Stimulated activated CD8-positive, alpha-beta memory T cell treated with anti-CD3 and anti-CD28 coated beads, Interleukin-15, amount 100 ng/mL, for 4 hours (primary cell): ENCODE measurements at regions not wholly inside any gene's neighbourhood (a gene's known extent, or its start where the extent isn't known, plus 50 kb on each side); places are given as distances from the start of the nearest gene placed in this dataset.
"Not testable (repeated sequence)": the region's sequence is repeated elsewhere in the genome, so short reads cannot be mapped to it uniquely, and the experiment has no call there.

Experiments
- DNase-seq, 2 donors: peaks; one replicate each; pipeline ENCODE4 v3.0.0-alpha.2; 2020; ENCODE audit warnings: low read depth in 2 of 2

- no peak for DNase-seq
These were observed 86.3 kb upstream of the PHLPP1 start for GRCh38 chr18:62629031-62629430.

GRCh38 chr18:62631173-62631572, 84.2 kb upstream of the PHLPP1 start:
- DNase-seq: no peak

- DNase-seq: no peak
These were observed 82.4 kb upstream of the PHLPP1 start for GRCh38 chr18:62632788-62633455.

GRCh38 chr18:62634458-62634857, 80.9 kb upstream of the PHLPP1 start:
- no peak for DNase-seq

GRCh38 chr18:62634979-62635630, 80.2 kb upstream of the PHLPP1 start:
- no peak for DNase-seq

- no peak for DNase-seq
These were observed 77.9 kb upstream of the PHLPP1 start for GRCh38 chr18:62637403-62637802.

GRCh38 chr18:62637807-62638687, 77.3 kb upstream of the PHLPP1 start:
- peak in 1 of 2 donors; percentile 20 for DNase-seq

- DNase-seq: no peak
These were observed 72.2 kb upstream of the PHLPP1 start for GRCh38 chr18:62643181-62643580.

GRCh38 chr18:62644773-62645172, 70.6 kb upstream of the PHLPP1 start:
- DNase-seq: no peak

- DNase-seq: no peak
These were observed 68.2 kb upstream of the PHLPP1 start for GRCh38 chr18:62647179-62647578.

GRCh38 chr18:62648045-62648678, 67.2 kb upstream of the PHLPP1 start:
- DNase-seq: no peak

- no peak for DNase-seq
These were observed 63.9 kb upstream of the PHLPP1 start for GRCh38 chr18:62651276-62652056.

GRCh38 chr18:62652057-62652629, 63.2 kb upstream of the PHLPP1 start:
- DNase-seq: not testable (repeated sequence)

- DNase-seq: no peak
These were observed 59.7 kb upstream of the PHLPP1 start for GRCh38 chr18:62655520-62656219.

GRCh38 chr18:62658028-62658427, 57.3 kb upstream of the PHLPP1 start:
- DNase-seq: no peak

GRCh38 chr18:62659698-62660097, 55.6 kb upstream of the PHLPP1 start:
- DNase-seq: no peak

GRCh38 chr18:62660691-62661090, 54.6 kb upstream of the PHLPP1 start:
- no peak for DNase-seq

- no peak for DNase-seq
These were observed 51.5 kb upstream of the PHLPP1 start for GRCh38 chr18:62663731-62664336.

GRCh38 chr18:62664414-62664813, 50.9 kb upstream of the PHLPP1 start:
- no peak for DNase-seq

GRCh38 chr18:62665188-62665587, 50.2 kb upstream of the PHLPP1 start:
- no peak for DNase-seq
